Lung (tissue), 11 donors: ENCODE measurements at regions not wholly inside any gene's neighbourhood (a gene's known extent, or its start where the extent isn't known, plus 50 kb on each side); places are given as distances from the start of the nearest gene placed in this dataset.

Experiments
- ATAC-seq: fragments of 200-7000 bp; cut with Tn5 transposase; one replicate; pipeline ENCODE4 v1.9.1; 2020; ENCODE audit warnings: moderate number of reproducible peaks; ENCODE audit not compliant: insufficient read depth, low FRiP score
- DNase-seq, 3 donors: peaks; one replicate each; pipeline ENCODE4 v3.0.0-alpha.2; 2013 to 2017
- H3K27ac ChIP-seq, 2 donors: one replicate each; pipeline ENCODE4 v1.5.1; 2013; ENCODE audit warnings: mild to moderate bottlenecking in 2 of 2, moderate library complexity in 2 of 2, control low read depth in 1 of 2, inconsistent platforms in 1 of 2, low read depth in 1 of 2, low read length in 1 of 2
- H3K27me3 ChIP-seq, 3 donors: one replicate each; pipeline ENCODE4 v1.5.1; 2013; ENCODE audit warnings: low read length in 2 of 3; ENCODE audit not compliant: control insufficient read depth in 3 of 3, insufficient read depth in 3 of 3
- H3K36me3 ChIP-seq, 4 donors: one replicate each; pipeline ENCODE4 v1.5.1; 2013; ENCODE audit warnings: low read length in 4 of 4, mild to moderate bottlenecking in 1 of 4, moderate library complexity in 1 of 4; ENCODE audit not compliant: control insufficient read depth in 4 of 4, insufficient read depth in 4 of 4
- H3K4me1 ChIP-seq, 5 donors: one replicate each; pipeline ENCODE4 v1.5.1; 2013; ENCODE audit warnings: low read length in 5 of 5, mild to moderate bottlenecking in 2 of 5, moderate library complexity in 1 of 5; ENCODE audit not compliant: control insufficient read depth in 5 of 5, insufficient read depth in 5 of 5
- H3K4me3 ChIP-seq: one replicate; pipeline ENCODE4 v1.5.1; 2013; ENCODE audit warnings: mild to moderate bottlenecking, control low read depth, moderate library complexity
- H3K9ac ChIP-seq, 2 donors: one replicate each; pipeline ENCODE4 v1.5.1; 2013; ENCODE audit warnings: low read length in 2 of 2, control low read depth in 1 of 2; ENCODE audit not compliant: insufficient read depth in 1 of 2
- H3K9me3 ChIP-seq, 4 donors: one replicate each; pipeline ENCODE4 v1.5.1; 2013; ENCODE audit warnings: low read length in 3 of 4, mild to moderate bottlenecking in 1 of 4, moderate library complexity in 1 of 4; ENCODE audit not compliant: control insufficient read depth in 4 of 4, insufficient read depth in 3 of 4
- WGBS, 2 donors: extraction: QIAGEN DNeasy Blood & Tissue Kit; methylation state at CpG; one replicate each; pipeline ENCODE4 v1.1.7; 2013; 5-methylcytosine and 5-hydroxymethylcytosine counted together
- TF ChIP-seq, protein P1 (sequence below): IDR thresholded peaks from 2 replicates; pipeline ENCODE4 v1.5.1; 2012; ENCODE audit warnings: mild to moderate bottlenecking; ENCODE audit errors: control extremely low read depth, extremely low read depth
- donor health status: control.
- donor health status: control.
- donor health status: Bipolar disorder and iron deficiency.
- donor health status: healthy.
- donor health status: DM: yes; HTN: yes; CAD: no.

- 84 to 95% methylated on average over 5 of the region's 5 CpGs for WGBS, 2 donors
- Histone ChIP-seq H3K27ac (no peak overlapping the region), H3K4me3 (no peak overlapping the region), H3K9ac (no peak overlapping the region), H3K36me3 (no peaks in the 10 kb centered on the region), H3K4me1 (peaks cover 0 to 8% (median 4%) of the 10 kb centered on the region in 5 donors), H3K27me3 (peaks cover 0 to 14% (median 9%) of the 10 kb centered on the region in 3 donors), H3K9me3 (peaks cover 0 to 5% (median under 1%) of the 10 kb centered on the region in 4 donors)
- DNase-seq (no peak), ATAC-seq (no peak)
- TF ChIP-seq, protein P1, sequence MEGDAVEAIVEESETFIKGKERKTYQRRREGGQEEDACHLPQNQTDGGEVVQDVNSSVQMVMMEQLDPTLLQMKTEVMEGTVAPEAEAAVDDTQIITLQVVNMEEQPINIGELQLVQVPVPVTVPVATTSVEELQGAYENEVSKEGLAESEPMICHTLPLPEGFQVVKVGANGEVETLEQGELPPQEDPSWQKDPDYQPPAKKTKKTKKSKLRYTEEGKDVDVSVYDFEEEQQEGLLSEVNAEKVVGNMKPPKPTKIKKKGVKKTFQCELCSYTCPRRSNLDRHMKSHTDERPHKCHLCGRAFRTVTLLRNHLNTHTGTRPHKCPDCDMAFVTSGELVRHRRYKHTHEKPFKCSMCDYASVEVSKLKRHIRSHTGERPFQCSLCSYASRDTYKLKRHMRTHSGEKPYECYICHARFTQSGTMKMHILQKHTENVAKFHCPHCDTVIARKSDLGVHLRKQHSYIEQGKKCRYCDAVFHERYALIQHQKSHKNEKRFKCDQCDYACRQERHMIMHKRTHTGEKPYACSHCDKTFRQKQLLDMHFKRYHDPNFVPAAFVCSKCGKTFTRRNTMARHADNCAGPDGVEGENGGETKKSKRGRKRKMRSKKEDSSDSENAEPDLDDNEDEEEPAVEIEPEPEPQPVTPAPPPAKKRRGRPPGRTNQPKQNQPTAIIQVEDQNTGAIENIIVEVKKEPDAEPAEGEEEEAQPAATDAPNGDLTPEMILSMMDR = no peak
Observed at GRCh38 chr22:49475253-49475652, 352.4 kb downstream of the BRD1 start.

- ATAC-seq (no peak), DNase-seq (no peak)
- no peaks in the 10 kb centered on the region for H3K36me3 ChIP-seq
- H3K4me3 ChIP-seq = no peak overlapping the region
- peaks cover 0 to 14% (median 11%) of the 10 kb centered on the region in 3 donors for H3K27me3 ChIP-seq
- H3K27ac ChIP-seq = no peak overlapping the region
- TF ChIP-seq, protein P1 = no peak
- 56 to 76% methylated on average over 11 of the region's 11 CpGs for WGBS, 2 donors
- peaks cover 0 to 4% (median under 1%) of the 10 kb centered on the region in 4 donors for H3K9me3 ChIP-seq
- H3K9ac ChIP-seq = no peak overlapping the region
- H3K4me1 ChIP-seq = peaks cover 0 to 9% (median 4%) of the 10 kb centered on the region in 5 donors
Observed at GRCh38 chr22:49473286-49473685, 354.4 kb downstream of the BRD1 start.

- Histone ChIP-seq H3K9ac (no peak overlapping the region), H3K4me1 (peaks cover 0 to 9% (median 4%) of the 10 kb centered on the region in 5 donors), H3K4me3 (no peak overlapping the region), H3K9me3 (peaks cover 0 to 5% (median 0%) of the 10 kb centered on the region in 4 donors), H3K27me3 (peaks cover 0 to 14% (median 11%) of the 10 kb centered on the region in 3 donors), H3K36me3 (no peaks in the 10 kb centered on the region), H3K27ac (no peak overlapping the region)
- TF ChIP-seq, protein P1 = no peak
- ATAC-seq = no peak
- peak; percentile 36 to 92 (median 92) for DNase-seq
- 78 to 83% methylated on average over 14 to 15 of the region's 15 CpGs for WGBS, 2 donors
Observed at GRCh38 chr22:49470741-49471503, 356.8 kb downstream of the BRD1 start.
